ENCODE measurements at regions not wholly inside any gene's neighbourhood (a gene's known extent, or its start where the extent isn't known, plus 50 kb on each side); places are given as distances from the start of the nearest gene placed in this dataset.

DNA sequence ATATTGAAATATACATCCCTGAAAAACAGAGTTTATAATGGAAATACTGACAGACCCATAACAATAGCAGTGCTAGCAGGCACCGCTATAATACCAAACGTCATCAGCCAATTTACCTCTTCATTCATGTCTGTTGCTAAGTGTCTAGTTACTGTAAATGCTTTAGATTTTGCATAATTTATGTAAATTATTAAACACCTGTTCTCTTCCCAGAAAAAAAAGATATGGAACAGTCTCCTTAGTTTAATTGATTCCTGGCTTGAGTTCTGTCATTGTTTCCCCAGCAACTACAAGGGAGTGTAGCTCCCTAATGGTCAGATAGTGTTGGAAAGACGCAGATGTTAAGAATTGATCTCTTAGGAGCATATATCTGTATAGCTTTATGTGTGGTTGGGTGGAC is 817.9 kb upstream of the ADGRL2 start:
- H3K27me3 Mint-ChIP-seq, result no peaks in the 10 kb centered on the region
- no peaks in the 10 kb centered on the region for H3K4me1 ChIP-seq (ENCODE audit: insufficient read depth, low read length)
- H3K9me3 ChIP-seq (ENCODE audit: low read length), result no peaks in the 10 kb centered on the region
- ChIA-PET POLR2A (no interaction called here), CTCF (no interaction called here)
- no peak for DNase-seq
- no peak overlapping the region for H3K27ac Mint-ChIP-seq
- no peaks in the 10 kb centered on the region for H3K36me3 ChIP-seq (ENCODE audit: insufficient read depth, low read length)
- peaks cover 11 to 24% (median 13%) of the 10 kb centered on the region in 5 donors for H3K9me3 Mint-ChIP-seq
- H3K4me1 Mint-ChIP-seq, result no peaks in the 10 kb centered on the region
- no peak overlapping the region for H3K4me3 Mint-ChIP-seq
- no peaks in the 10 kb centered on the region for H3K27me3 ChIP-seq (ENCODE audit: insufficient read depth, low read length, poor library complexity, severe bottlenecking)
- no peaks in the 10 kb centered on the region for H3K36me3 Mint-ChIP-seq
- no peak overlapping the region for H3K4me3 ChIP-seq (ENCODE audit: low read length)
- H3K27ac ChIP-seq (ENCODE audit: low read depth, low read length), result no peak overlapping the region

DNA sequence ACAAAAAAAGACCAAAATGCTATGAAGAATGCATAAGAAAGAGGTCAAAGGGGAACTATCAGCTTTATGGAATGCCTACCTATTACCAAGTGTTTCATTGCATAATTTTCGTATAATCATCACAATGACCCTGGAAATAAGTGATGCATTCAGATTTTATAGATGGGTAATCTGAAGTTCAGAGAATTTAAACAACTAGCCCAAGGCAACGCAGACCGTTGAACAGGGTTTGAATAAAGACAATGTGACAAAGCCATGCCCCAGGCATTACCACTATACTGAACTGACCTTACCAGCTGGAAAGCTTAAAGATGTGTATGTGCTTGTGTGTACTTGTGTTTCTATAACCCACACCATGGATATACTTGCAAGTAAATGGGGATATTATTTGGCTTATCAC is 827.6 kb upstream of the ADGRL2 start:
- Mint-ChIP-seq H3K9me3 (peaks cover 7 to 19% (median 9%) of the 10 kb centered on the region in 5 donors), H3K4me1 (no peaks in the 10 kb centered on the region), H3K36me3 (no peaks in the 10 kb centered on the region), H3K27ac (no peak overlapping the region), H3K27me3 (no peaks in the 10 kb centered on the region), H3K4me3 (no peak overlapping the region)
- ChIA-PET POLR2A (no interaction called here), CTCF (no interaction called here)
- no peak overlapping the region for H3K27ac ChIP-seq (ENCODE audit: low read depth, low read length)
- no peaks in the 10 kb centered on the region for H3K4me1 ChIP-seq (ENCODE audit: insufficient read depth, low read length)
- no peak overlapping the region for H3K4me3 ChIP-seq (ENCODE audit: low read length)
- H3K27me3 ChIP-seq (ENCODE audit: insufficient read depth, low read length, poor library complexity, severe bottlenecking), result no peaks in the 10 kb centered on the region
- H3K36me3 ChIP-seq (ENCODE audit: insufficient read depth, low read length), result no peaks in the 10 kb centered on the region
- no peak for DNase-seq
- H3K9me3 ChIP-seq (ENCODE audit: low read length), result no peaks in the 10 kb centered on the region

DNA sequence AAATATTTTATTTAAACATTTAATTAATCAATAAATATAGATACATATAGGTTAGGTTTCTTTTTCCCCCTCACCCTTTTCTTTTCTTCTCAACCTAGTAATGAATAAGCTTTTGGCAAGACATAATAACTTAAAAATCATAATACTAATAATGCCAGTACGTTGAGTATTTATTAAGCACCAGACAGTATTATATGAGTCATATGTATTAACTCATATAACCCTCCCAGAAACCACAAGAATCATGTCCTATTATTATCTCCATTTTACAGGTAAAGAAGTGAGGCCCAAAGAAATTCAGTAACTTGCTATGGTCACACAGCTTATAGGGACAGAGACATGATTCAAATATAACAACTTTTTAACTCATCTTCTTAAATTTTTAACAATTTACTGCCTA is 834.5 kb upstream of the ADGRL2 start:
- Histone ChIP-seq H3K9me3 (ENCODE audit: low read length) (no peaks in the 10 kb centered on the region), H3K36me3 (ENCODE audit: insufficient read depth, low read length) (no peaks in the 10 kb centered on the region), H3K4me1 (ENCODE audit: insufficient read depth, low read length) (no peaks in the 10 kb centered on the region), H3K27me3 (ENCODE audit: insufficient read depth, low read length, poor library complexity, severe bottlenecking) (no peaks in the 10 kb centered on the region), H3K27ac (ENCODE audit: low read depth, low read length) (no peak overlapping the region), H3K4me3 (ENCODE audit: low read length) (no peak overlapping the region)
- no peak overlapping the region for H3K4me3 Mint-ChIP-seq
- peaks cover 0 to 1% of the 10 kb centered on the region in 2 donors for H3K27me3 Mint-ChIP-seq
- DNase-seq, result no peak
- no peaks in the 10 kb centered on the region for H3K4me1 Mint-ChIP-seq
- no peak overlapping the region for H3K27ac Mint-ChIP-seq
- POLR2A ChIA-PET, result no interaction called here
- H3K9me3 Mint-ChIP-seq, result peaks cover 0 to 11% (median 4%) of the 10 kb centered on the region in 5 donors
- CTCF ChIA-PET, result no interaction called here
- H3K36me3 Mint-ChIP-seq, result no peaks in the 10 kb centered on the region

DNA sequence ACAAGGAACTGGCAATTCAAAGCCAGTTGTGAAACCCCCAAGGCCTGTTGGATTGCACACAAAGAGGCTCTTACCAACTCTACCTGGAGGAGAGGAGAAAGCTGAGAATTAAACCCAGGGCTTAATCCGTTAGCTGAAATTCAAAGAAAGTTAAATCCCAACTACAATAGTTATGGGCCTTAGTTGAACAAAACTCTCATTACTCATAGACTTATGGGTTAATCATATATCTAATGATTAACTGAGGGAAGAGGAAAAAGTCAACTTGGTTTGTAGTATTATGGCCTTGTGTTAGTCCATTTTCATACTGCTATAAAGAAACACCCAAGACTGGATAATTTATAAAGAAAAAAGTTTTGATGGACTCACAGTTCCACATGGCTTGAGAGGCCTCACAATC is 838.2 kb upstream of the ADGRL2 start:
- Histone ChIP-seq H3K27me3 (ENCODE audit: insufficient read depth, low read length, poor library complexity, severe bottlenecking) (no peaks in the 10 kb centered on the region), H3K9me3 (ENCODE audit: low read length) (no peaks in the 10 kb centered on the region), H3K36me3 (ENCODE audit: insufficient read depth, low read length) (no peaks in the 10 kb centered on the region), H3K27ac (ENCODE audit: low read depth, low read length) (no peak overlapping the region), H3K4me3 (ENCODE audit: low read length) (no peak overlapping the region), H3K4me1 (ENCODE audit: insufficient read depth, low read length) (no peaks in the 10 kb centered on the region)
- Mint-ChIP-seq H3K4me1 (no peaks in the 10 kb centered on the region), H3K9me3 (peaks cover 2 to 16% (median 5%) of the 10 kb centered on the region in 5 donors), H3K4me3 (no peak overlapping the region), H3K36me3 (no peaks in the 10 kb centered on the region), H3K27ac (no peak overlapping the region), H3K27me3 (peaks cover 0 to 1% of the 10 kb centered on the region in 2 donors)
- POLR2A ChIA-PET, result no interaction called here
- CTCF ChIA-PET, result no interaction called here
- DNase-seq, result no peak

DNA sequence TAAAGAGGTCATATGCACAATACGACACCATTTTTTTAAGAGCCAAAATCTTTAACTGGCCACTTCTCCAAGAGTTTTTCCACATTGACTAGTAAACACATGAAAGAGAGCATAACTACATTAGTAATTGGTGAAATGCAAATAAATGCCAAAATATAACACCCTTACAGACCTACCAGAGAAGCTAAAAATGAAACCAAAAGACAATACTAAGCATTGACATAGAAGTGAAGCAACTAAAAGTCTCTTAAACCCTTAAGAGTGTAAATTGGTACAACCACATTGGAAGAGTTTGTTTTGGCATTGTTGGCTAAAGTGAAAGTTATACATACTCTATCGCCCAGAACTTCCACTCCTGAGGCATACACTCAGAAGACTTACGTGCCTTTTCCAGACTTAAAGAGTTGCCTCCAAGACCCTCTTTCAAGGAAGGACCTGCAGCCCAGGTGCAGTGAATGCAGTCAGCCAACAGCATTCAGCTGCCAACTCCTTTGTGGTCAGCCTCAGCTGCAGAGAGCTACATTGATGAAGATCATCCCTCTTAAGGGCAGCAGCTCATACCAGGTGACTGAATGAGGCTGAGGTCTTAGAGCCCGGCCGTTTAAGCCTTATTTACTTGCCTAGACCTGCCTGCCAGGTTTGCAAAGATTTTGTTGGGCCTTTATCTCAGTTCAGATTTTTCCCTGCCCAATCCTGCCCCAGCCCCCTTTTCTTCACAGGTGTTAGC is 839.1 kb upstream of the ADGRL2 start:
- Mint-ChIP-seq H3K9me3 (peaks cover 2 to 19% (median 8%) of the 10 kb centered on the region in 5 donors), H3K27me3 (peaks cover 0 to 1% of the 10 kb centered on the region in 2 donors), H3K4me1 (no peaks in the 10 kb centered on the region), H3K36me3 (no peaks in the 10 kb centered on the region), H3K27ac (no peak overlapping the region), H3K4me3 (no peak overlapping the region)
- Histone ChIP-seq H3K4me3 (ENCODE audit: low read length) (no peak overlapping the region), H3K4me1 (ENCODE audit: insufficient read depth, low read length) (no peaks in the 10 kb centered on the region), H3K9me3 (ENCODE audit: low read length) (no peaks in the 10 kb centered on the region), H3K36me3 (ENCODE audit: insufficient read depth, low read length) (no peaks in the 10 kb centered on the region), H3K27ac (ENCODE audit: low read depth, low read length) (no peak overlapping the region), H3K27me3 (ENCODE audit: insufficient read depth, low read length, poor library complexity, severe bottlenecking) (no peaks in the 10 kb centered on the region)
- ChIA-PET CTCF (no interaction called here), POLR2A (no interaction called here)
- no peak for DNase-seq

DNA sequence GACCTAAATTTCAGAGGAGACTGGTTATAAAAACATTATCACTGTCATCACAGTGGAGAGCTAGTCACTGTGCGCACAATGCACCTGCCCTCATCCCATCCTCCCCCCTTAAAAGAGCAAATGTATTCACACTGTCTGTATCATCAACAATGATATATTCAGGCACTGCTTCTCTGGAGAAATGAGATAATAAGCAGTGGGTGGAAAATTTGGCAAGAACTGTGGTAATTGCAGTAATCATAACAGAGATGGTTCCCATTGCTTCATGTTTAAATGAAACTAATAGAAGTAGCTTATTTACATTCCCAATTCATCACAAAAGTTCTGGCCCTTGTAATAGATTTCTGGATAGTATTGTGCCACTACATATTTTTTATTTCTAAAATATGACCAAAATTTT is 867.4 kb upstream of the ADGRL2 start:
- POLR2A ChIA-PET, result no interaction called here
- no peak overlapping the region for H3K4me3 Mint-ChIP-seq
- CTCF ChIA-PET, result no interaction called here

DNA sequence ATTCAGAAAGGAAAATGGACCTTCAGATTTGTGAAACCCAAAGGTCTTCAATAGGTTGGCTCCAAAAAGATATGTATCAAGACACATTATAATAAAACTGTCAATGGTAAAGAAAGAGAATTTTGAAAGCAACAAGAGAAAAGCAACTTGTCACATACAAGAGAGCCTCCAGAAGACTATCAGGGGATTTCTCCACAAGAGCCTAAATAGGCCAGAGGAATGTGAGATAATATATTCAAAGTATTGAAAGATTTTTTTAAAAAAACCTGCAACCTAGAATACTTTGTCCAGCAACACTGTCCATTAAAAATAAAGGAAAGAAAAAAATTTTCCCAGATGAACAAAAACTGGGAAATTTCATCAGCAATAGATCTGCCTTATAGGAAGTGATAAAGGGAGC is 869.6 kb upstream of the ADGRL2 start:
- Mint-ChIP-seq H3K27ac (no peak overlapping the region), H3K27me3 (no peaks in the 10 kb centered on the region), H3K4me1 (no peaks in the 10 kb centered on the region), H3K36me3 (no peaks in the 10 kb centered on the region), H3K4me3 (no peak overlapping the region), H3K9me3 (peaks cover 11 to 45% (median 25%) of the 10 kb centered on the region in 5 donors)
- CTCF ChIA-PET, result no interaction called here
- POLR2A ChIA-PET, result no interaction called here
- Histone ChIP-seq H3K27ac (ENCODE audit: low read depth, low read length) (no peak overlapping the region), H3K4me3 (ENCODE audit: low read length) (no peak overlapping the region), H3K27me3 (ENCODE audit: insufficient read depth, low read length, poor library complexity, severe bottlenecking) (no peaks in the 10 kb centered on the region), H3K4me1 (ENCODE audit: insufficient read depth, low read length) (no peaks in the 10 kb centered on the region), H3K9me3 (ENCODE audit: low read length) (no peaks in the 10 kb centered on the region), H3K36me3 (ENCODE audit: insufficient read depth, low read length) (no peaks in the 10 kb centered on the region)
- no peak for DNase-seq

More for the DNA sequence above, 867.4 kb upstream of the ADGRL2 start:
- DNase-seq, result no peak
- H3K27me3 Mint-ChIP-seq, result no peaks in the 10 kb centered on the region
- H3K9me3 Mint-ChIP-seq, result peaks cover 11 to 37% (median 21%) of the 10 kb centered on the region in 5 donors
- no peak overlapping the region for H3K27ac ChIP-seq (ENCODE audit: low read depth, low read length)
- no peaks in the 10 kb centered on the region for H3K9me3 ChIP-seq (ENCODE audit: low read length)
- H3K36me3 ChIP-seq (ENCODE audit: insufficient read depth, low read length), result no peaks in the 10 kb centered on the region
- H3K27ac Mint-ChIP-seq, result no peak overlapping the region
- H3K4me3 ChIP-seq (ENCODE audit: low read length), result no peak overlapping the region
- no peaks in the 10 kb centered on the region for H3K4me1 ChIP-seq (ENCODE audit: insufficient read depth, low read length)
- no peaks in the 10 kb centered on the region for H3K27me3 ChIP-seq (ENCODE audit: insufficient read depth, low read length, poor library complexity, severe bottlenecking)
- no peaks in the 10 kb centered on the region for H3K36me3 Mint-ChIP-seq
- no peaks in the 10 kb centered on the region for H3K4me1 Mint-ChIP-seq

DNA sequence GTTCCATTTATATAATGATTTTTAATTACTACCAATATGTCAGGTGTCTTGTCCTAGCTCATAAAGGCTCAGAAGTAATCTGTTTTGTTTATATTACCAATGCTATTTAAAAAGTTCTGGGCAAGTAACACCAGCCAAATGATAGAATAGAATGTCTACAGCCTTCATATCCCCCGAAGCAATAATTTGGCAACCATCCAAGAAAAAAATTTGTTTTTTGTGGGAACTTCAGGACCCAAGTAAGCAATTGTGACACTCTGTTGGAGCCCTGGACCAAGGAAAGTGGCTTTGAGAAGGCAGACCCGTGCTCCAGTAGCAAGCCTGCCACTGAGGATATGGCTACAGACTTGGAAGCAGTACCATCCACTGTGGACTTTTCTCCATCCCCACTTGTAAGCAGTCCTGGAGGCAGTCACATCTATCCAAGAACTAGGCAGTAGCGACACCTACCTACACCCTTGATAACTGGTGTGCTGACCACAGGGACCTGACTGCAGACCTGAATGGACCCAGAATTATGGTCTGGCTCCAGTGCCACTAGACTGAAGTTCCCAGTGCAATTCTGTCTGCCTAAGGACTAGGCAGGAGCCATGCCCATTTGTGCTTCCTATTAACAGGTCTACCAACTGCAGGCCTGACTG is 870.7 kb upstream of the ADGRL2 start:
- Histone ChIP-seq H3K4me3 (ENCODE audit: low read length) (no peak overlapping the region), H3K27me3 (ENCODE audit: insufficient read depth, low read length, poor library complexity, severe bottlenecking) (no peaks in the 10 kb centered on the region), H3K9me3 (ENCODE audit: low read length) (no peaks in the 10 kb centered on the region), H3K27ac (ENCODE audit: low read depth, low read length) (no peak overlapping the region), H3K4me1 (ENCODE audit: insufficient read depth, low read length) (no peaks in the 10 kb centered on the region), H3K36me3 (ENCODE audit: insufficient read depth, low read length) (no peaks in the 10 kb centered on the region)
- H3K27ac Mint-ChIP-seq, result no peak overlapping the region
- no peak overlapping the region for H3K4me3 Mint-ChIP-seq
- ChIA-PET CTCF (no interaction called here), POLR2A (no interaction called here)
- H3K36me3 Mint-ChIP-seq, result no peaks in the 10 kb centered on the region
- H3K9me3 Mint-ChIP-seq, result peaks cover 11 to 43% (median 19%) of the 10 kb centered on the region in 5 donors
- H3K27me3 Mint-ChIP-seq, result no peaks in the 10 kb centered on the region
- no peaks in the 10 kb centered on the region for H3K4me1 Mint-ChIP-seq
- no peak for DNase-seq
